Neuronal stem cell (in vitro differentiated cells): ENCODE measurements at regions not wholly inside any gene's neighbourhood (a gene's known extent, or its start where the extent isn't known, plus 50 kb on each side); places are given as distances from the start of the nearest gene placed in this dataset.
A peak's percentile ranks its signal among the peaks of the same experiment; 100 is the strongest.

Experiments used
- DNase-seq: peaks from one replicate; pipeline ENCODE4 v3.0.0-alpha.2; 2013; ENCODE audit warnings: low spot score
- H2AFZ ChIP-seq: one replicate; pipeline ENCODE4 v1.6.1; 2013; ENCODE audit warnings: mild to moderate bottlenecking, low read length, inconsistent platforms
- H2AK5ac ChIP-seq: 2 replicates; pipeline ENCODE4 v1.6.1; 2013; ENCODE audit warnings: low read depth, mild to moderate bottlenecking, inconsistent platforms, low read length, moderate library complexity, mixed read lengths
- H2BK120ac ChIP-seq: 2 replicates; pipeline ENCODE4 v1.6.1; 2013; ENCODE audit warnings: low read depth, mild to moderate bottlenecking, inconsistent platforms, low read length, moderate library complexity, mixed read lengths
- H2BK12ac ChIP-seq: one replicate; pipeline ENCODE4 v1.6.1; 2013; ENCODE audit warnings: low read length, inconsistent platforms
- H2BK15ac ChIP-seq: 2 replicates; pipeline ENCODE4 v1.6.1; 2013; ENCODE audit warnings: mild to moderate bottlenecking, low read length, inconsistent platforms, mixed read lengths
- H2BK5ac ChIP-seq: one replicate; pipeline ENCODE4 v1.6.1; 2013; ENCODE audit warnings: inconsistent platforms, mild to moderate bottlenecking, low read length, moderate library complexity
- H3K14ac ChIP-seq: one replicate; pipeline ENCODE4 v1.6.1; 2013; ENCODE audit warnings: low read length, inconsistent platforms
- H3K18ac ChIP-seq: 2 replicates; pipeline ENCODE4 v1.6.1; 2013; ENCODE audit warnings: low read length, inconsistent platforms
- H3K23ac ChIP-seq: 2 replicates; pipeline ENCODE4 v1.6.1; 2013; ENCODE audit warnings: low read depth, mild to moderate bottlenecking, mixed read lengths, low read length, inconsistent platforms; ENCODE audit not compliant: poor library complexity
- H3K27ac ChIP-seq: replicated peaks from 3 replicates; pipeline ENCODE4 v1.5.1; 2013; ENCODE audit warnings: low read length, inconsistent platforms
- H3K27me3 ChIP-seq, 3 experiments: 2 replicates each; pipeline ENCODE4 v1.6.1; 2013; ENCODE audit warnings: low read length in 3 of 3, mild to moderate bottlenecking in 2 of 3, inconsistent platforms in 1 of 3, low read depth in 1 of 3, mixed read lengths in 1 of 3, moderate library complexity in 1 of 3; ENCODE audit not compliant: control insufficient read depth in 3 of 3, insufficient read depth in 3 of 3
- H3K36me3 ChIP-seq, 2 donors: replicated peaks in 1 of 2; 2 replicates each; pipeline ENCODE4 v1.6.1; 2013; ENCODE audit warnings: low read length in 2 of 2; ENCODE audit not compliant: control insufficient read depth in 2 of 2, insufficient read depth in 2 of 2
- H3K4ac ChIP-seq: 2 replicates; pipeline ENCODE4 v1.6.1; 2013; ENCODE audit warnings: inconsistent platforms, mild to moderate bottlenecking, low read length, moderate library complexity
- H3K4me1 ChIP-seq, 2 donors: 1 replicate in 1 of 2; 2 replicates in 1 of 2; pipeline ENCODE4 v1.6.1; 2013; ENCODE audit warnings: low read length in 2 of 2, low read depth in 1 of 2; ENCODE audit not compliant: control insufficient read depth in 2 of 2, insufficient read depth in 1 of 2
- H3K4me2 ChIP-seq: one replicate; pipeline ENCODE4 v1.6.1; 2013; ENCODE audit warnings: mild to moderate bottlenecking, low read length, inconsistent platforms; ENCODE audit not compliant: insufficient read depth, poor library complexity, severe bottlenecking
- H3K4me3 ChIP-seq, 2 donors: 2 replicates each; pipeline ENCODE4 v1.5.1; 2013; ENCODE audit warnings: low read length in 2 of 2, mild to moderate bottlenecking in 2 of 2, inconsistent platforms in 1 of 2, moderate library complexity in 1 of 2
- H3K79me1 ChIP-seq: one replicate; pipeline ENCODE4 v1.6.1; 2013; ENCODE audit warnings: low read depth, mild to moderate bottlenecking, inconsistent platforms, low read length, moderate library complexity
- H3K9ac ChIP-seq: one replicate; pipeline ENCODE4 v1.6.1; 2013; ENCODE audit warnings: mild to moderate bottlenecking, low read depth, low read length, inconsistent platforms; ENCODE audit not compliant: poor library complexity
- H3K9me3 ChIP-seq, 2 donors: replicated peaks in 1 of 2; 2 replicates each; pipeline versions ENCODE3 to v1.6.1; 2013; ENCODE audit warnings: low read length in 2 of 2, mild to moderate bottlenecking in 2 of 2, inconsistent platforms in 1 of 2, low read depth in 1 of 2, mixed read lengths in 1 of 2, moderate library complexity in 1 of 2; ENCODE audit not compliant: control insufficient read depth in 2 of 2, insufficient read depth in 1 of 2
- H4K8ac ChIP-seq: one replicate; pipeline ENCODE4 v1.6.1; 2013; ENCODE audit warnings: low read depth, mild to moderate bottlenecking, inconsistent platforms, low read length, moderate library complexity
- H4K91ac ChIP-seq: one replicate; pipeline ENCODE4 v1.6.1; 2013; ENCODE audit warnings: low read length, low read depth, mild to moderate bottlenecking, inconsistent platforms; ENCODE audit not compliant: poor library complexity
- whole genome bisulfite sequencing, 2 donors: extraction: QIAGEN DNeasy Blood & Tissue Kit; methylation state at CpG; one replicate each; pipeline ENCODE4 v1.1.7; 2013; ENCODE audit warnings: missing lambda C conversion rate in 2 of 2, mixed read lengths in 1 of 2; ENCODE audit not compliant: insufficient read length in 2 of 2, insufficient replicate concordance in 1 of 2; ENCODE audit errors: extremely low coverage in 2 of 2; 5-methylcytosine and 5-hydroxymethylcytosine counted together

DNA sequence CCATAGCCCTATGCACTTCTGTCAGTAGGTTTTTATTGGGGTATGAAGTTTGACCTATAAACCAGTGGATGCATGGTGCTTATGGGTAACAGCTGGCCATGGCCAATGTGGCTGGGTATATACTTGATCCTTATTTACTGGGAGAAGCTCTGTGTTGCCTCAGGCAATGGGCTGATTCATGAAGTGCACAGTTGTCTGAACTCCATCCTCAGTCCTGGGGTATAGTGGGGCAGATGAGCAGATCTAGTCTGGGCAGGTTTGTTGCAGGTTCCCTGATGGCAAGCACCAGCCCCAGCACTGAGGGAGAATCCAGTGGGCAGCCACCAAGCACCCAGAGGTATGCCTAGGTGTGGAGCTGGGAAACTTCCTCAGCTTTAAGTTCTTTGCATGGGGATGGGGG lies 274.4 kb downstream of the TDRD3 start:
- H3K4me2 ChIP-seq: no peak overlapping the region
- no peak overlapping the region for H3K23ac ChIP-seq
- no peak overlapping the region for H2BK12ac ChIP-seq
- no peak overlapping the region for H2AK5ac ChIP-seq
- H2BK120ac ChIP-seq: no peak overlapping the region
- no peak overlapping the region for H4K8ac ChIP-seq
- H3K4me1 ChIP-seq: no peaks in the 10 kb centered on the region
- no peak overlapping the region for H3K14ac ChIP-seq
- no peak overlapping the region for H2BK15ac ChIP-seq
- H3K9ac ChIP-seq: no peak overlapping the region
- no peak overlapping the region for H2BK5ac ChIP-seq
- no peak overlapping the region for H3K4ac ChIP-seq
- no peak overlapping the region for H4K91ac ChIP-seq
- no peaks in the 10 kb centered on the region for H3K36me3 ChIP-seq
- H3K27me3 ChIP-seq: no peaks in the 10 kb centered on the region
- H2AFZ ChIP-seq: no peak overlapping the region
- no peak overlapping the region for H3K18ac ChIP-seq
- no peak overlapping the region for H3K4me3 ChIP-seq
- no peak overlapping the region for H3K27ac ChIP-seq
- H3K9me3 ChIP-seq: peaks cover 0 to 7% of the 10 kb centered on the region in 2 donors
- H3K79me1 ChIP-seq: no peaks in the 10 kb centered on the region
- no peak for DNase-seq

DNA sequence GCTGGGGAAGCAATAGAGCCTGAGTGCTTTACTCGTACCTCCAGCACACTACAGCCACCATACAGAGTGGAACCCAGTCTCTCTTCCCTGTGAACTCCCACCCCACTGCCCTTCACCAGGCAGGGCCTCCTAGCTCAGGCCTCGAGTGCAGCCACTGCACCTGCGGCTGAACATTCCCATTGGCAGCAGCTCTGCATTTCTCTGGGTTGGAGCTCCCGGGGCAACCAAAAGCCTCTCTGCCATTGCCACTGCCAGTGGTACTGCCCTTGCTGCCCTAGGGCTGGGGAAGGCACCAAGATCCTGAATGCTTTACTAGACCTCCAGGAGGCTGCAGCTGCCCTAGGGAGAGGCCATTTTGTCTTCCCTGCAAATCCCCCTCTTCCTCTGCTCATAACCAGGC lies 266.8 kb downstream of the TDRD3 start:
- no peak for DNase-seq
- H3K9me3 ChIP-seq: no peaks in the 10 kb centered on the region
- H3K18ac ChIP-seq: peak overlapping the region; percentile 57
- H3K27ac ChIP-seq: no peak overlapping the region
- H3K27me3 ChIP-seq: no peaks in the 10 kb centered on the region
- peak overlapping the region; percentile 73 for H2BK12ac ChIP-seq
- WGBS, 2 donors: no CpG with 5 or more reads among the region's 4 CpGs
- H2BK5ac ChIP-seq: no peak overlapping the region
- H3K4me1 ChIP-seq: peaks cover 0 to 7% of the 10 kb centered on the region in 2 donors
- H2AFZ ChIP-seq: peak overlapping the region; percentile 79
- H3K4me3 ChIP-seq: no peak overlapping the region
- H3K23ac ChIP-seq: no peak overlapping the region
- H4K8ac ChIP-seq: no peak overlapping the region
- no peak overlapping the region for H4K91ac ChIP-seq
- no peaks in the 10 kb centered on the region for H3K36me3 ChIP-seq
- H3K9ac ChIP-seq: no peak overlapping the region
- no peak overlapping the region for H3K4me2 ChIP-seq
- H2BK15ac ChIP-seq: peak overlapping the region; percentile 58
- no peak overlapping the region for H2BK120ac ChIP-seq
- no peak overlapping the region for H3K4ac ChIP-seq
- H3K14ac ChIP-seq: peak overlapping the region; percentile 21
- no peaks in the 10 kb centered on the region for H3K79me1 ChIP-seq
- no peak overlapping the region for H2AK5ac ChIP-seq

DNA sequence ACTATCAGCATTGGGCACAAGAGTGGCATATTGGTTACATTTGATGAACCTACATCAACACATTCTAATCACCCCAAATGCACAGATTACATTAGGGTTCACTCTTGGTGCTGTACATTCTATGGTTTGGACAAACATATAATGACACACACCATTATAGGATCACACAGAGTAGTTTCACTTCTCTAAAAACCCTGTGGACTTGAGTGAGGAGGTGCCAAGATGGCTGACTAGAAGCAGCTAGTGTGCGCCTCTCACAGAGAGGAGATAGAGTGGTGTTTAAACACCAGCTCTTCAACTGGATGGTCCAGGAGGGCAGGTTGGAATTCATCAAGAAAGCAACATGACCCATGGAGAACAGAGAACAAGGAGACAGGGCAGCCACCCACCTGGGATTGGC lies 265.6 kb downstream of the TDRD3 start:
- H4K91ac ChIP-seq: no peak overlapping the region
- no peak overlapping the region for H2AK5ac ChIP-seq
- no peaks in the 10 kb centered on the region for H3K27me3 ChIP-seq
- no peaks in the 10 kb centered on the region for H3K9me3 ChIP-seq
- H3K4ac ChIP-seq: no peak overlapping the region
- no peak overlapping the region for H3K4me2 ChIP-seq
- H3K4me1 ChIP-seq: peaks cover 0 to 7% of the 10 kb centered on the region in 2 donors
- no peaks in the 10 kb centered on the region for H3K79me1 ChIP-seq
- H3K36me3 ChIP-seq: no peaks in the 10 kb centered on the region
- H4K8ac ChIP-seq: no peak overlapping the region
- H3K14ac ChIP-seq: no peak overlapping the region
- H3K18ac ChIP-seq: no peak overlapping the region
- no peak overlapping the region for H2BK12ac ChIP-seq
- no peak overlapping the region for H3K4me3 ChIP-seq
- no peak for DNase-seq
- H2BK120ac ChIP-seq: no peak overlapping the region
- H2BK5ac ChIP-seq: no peak overlapping the region
- no peak overlapping the region for H3K27ac ChIP-seq
- no peak overlapping the region for H2BK15ac ChIP-seq
- H2AFZ ChIP-seq: no peak overlapping the region
- H3K23ac ChIP-seq: no peak overlapping the region
- WGBS, 2 donors: no CpG with 5 or more reads among the region's 1 CpG
- no peak overlapping the region for H3K9ac ChIP-seq

DNA sequence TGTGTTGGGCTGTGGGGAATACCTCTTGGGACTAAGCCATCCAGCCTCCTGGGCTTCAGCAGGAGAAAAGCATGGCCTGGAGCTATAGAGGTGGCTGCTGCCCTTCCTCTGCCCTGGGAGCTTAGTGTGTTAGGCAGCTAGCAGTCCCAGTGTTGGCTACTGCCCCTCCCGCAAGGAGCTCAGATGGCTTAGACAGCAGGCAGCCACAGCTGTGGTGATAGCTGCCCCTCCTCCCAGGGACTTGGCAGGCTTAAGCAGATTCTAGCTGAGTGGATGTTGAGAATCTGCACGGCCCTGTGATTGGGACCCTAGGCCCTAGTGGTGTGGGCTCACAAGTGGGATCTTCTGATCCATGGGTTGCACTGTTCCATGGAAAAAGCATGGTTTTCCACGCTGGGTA lies 264.5 kb downstream of the TDRD3 start:
- H4K8ac ChIP-seq: peak overlapping the region; percentile 48
- WGBS, 2 donors: no CpG with 5 or more reads among the region's 3 CpGs
- H3K4me3 ChIP-seq: no peak overlapping the region
- no peaks in the 10 kb centered on the region for H3K27me3 ChIP-seq
- no peak overlapping the region for H2AK5ac ChIP-seq
- H2BK12ac ChIP-seq: peak overlapping the region; percentile 46
- H3K14ac ChIP-seq: no peak overlapping the region
- H3K27ac ChIP-seq: no peak overlapping the region
- peaks cover 0 to 7% of the 10 kb centered on the region in 2 donors for H3K4me1 ChIP-seq
- no peak overlapping the region for H3K23ac ChIP-seq
- no peak overlapping the region for H3K9ac ChIP-seq
- H3K4me2 ChIP-seq: no peak overlapping the region
- H4K91ac ChIP-seq: no peak overlapping the region
- H3K4ac ChIP-seq: no peak overlapping the region
- H3K36me3 ChIP-seq: no peaks in the 10 kb centered on the region
- no peak overlapping the region for H2AFZ ChIP-seq
- H2BK120ac ChIP-seq: no peak overlapping the region
- H2BK15ac ChIP-seq: no peak overlapping the region
- H2BK5ac ChIP-seq: no peak overlapping the region
- no peak for DNase-seq
- peak overlapping the region; percentile 84 for H3K18ac ChIP-seq
- H3K9me3 ChIP-seq: no peaks in the 10 kb centered on the region
- H3K79me1 ChIP-seq: no peaks in the 10 kb centered on the region
